RWPE2 (cell line): ENCODE measurements at regions not wholly inside any gene's neighbourhood (a gene's known extent, or its start where the extent isn't known, plus 50 kb on each side); places are given as distances from the start of the nearest gene placed in this dataset.

Experiments used
- ATAC-seq: fragments of 200-7000 bp; cut with Tn5 transposase; 3 replicates; pipeline ENCODE4 v1.9.1; 2021; ENCODE audit warnings: low read depth
- DNase-seq: peaks from one replicate; pipeline ENCODE4 v3.0.0-alpha.2; 2020; ENCODE audit warnings: low spot score
- H3K27ac ChIP-seq: fragments of 450-650 bp; 2 replicates; pipeline ENCODE4 v1.5.1; 2017; ENCODE audit warnings: mild to moderate bottlenecking; ENCODE audit not compliant: poor library complexity, severe bottlenecking
- H3K27me3 ChIP-seq: fragments of 250-450 bp; sonication (Bioruptor Pico); 2 replicates; pipeline ENCODE4 v1.5.1; 2021; ENCODE audit warnings: mild to moderate bottlenecking, moderate library complexity; ENCODE audit not compliant: insufficient read depth, poor library complexity, severe bottlenecking
- H3K36me3 ChIP-seq: fragments of 250-450 bp; sonication (Bioruptor Pico); 2 replicates; pipeline ENCODE4 v1.5.1; 2020; ENCODE audit warnings: low read depth, mild to moderate bottlenecking, moderate library complexity
- H3K4me1 ChIP-seq: fragments of 250-450 bp; sonication (Bioruptor Pico); 2 replicates; pipeline ENCODE4 v1.5.1; 2021; ENCODE audit warnings: mild to moderate bottlenecking, moderate library complexity; ENCODE audit not compliant: insufficient read depth, poor library complexity, severe bottlenecking
- H3K4me3 ChIP-seq: fragments of 250-450 bp; sonication (Bioruptor Pico); 2 replicates; pipeline ENCODE4 v1.5.1; 2021; ENCODE audit warnings: mild to moderate bottlenecking, moderate library complexity; ENCODE audit not compliant: severe bottlenecking
- H3K9me3 ChIP-seq: fragments of 250-450 bp; sonication (Bioruptor Pico); 2 replicates; pipeline ENCODE4 v1.5.1; 2021; ENCODE audit warnings: mild to moderate bottlenecking, moderate library complexity; ENCODE audit not compliant: severe bottlenecking
- TF ChIP-seq, protein P1 (sequence below): fragments of 450-650 bp; IDR thresholded peaks from one replicate; pipeline ENCODE4 v1.5.1; 2017; ENCODE audit warnings: mild to moderate bottlenecking, moderate library complexity; ENCODE audit not compliant: poor library complexity, severe bottlenecking

DNA sequence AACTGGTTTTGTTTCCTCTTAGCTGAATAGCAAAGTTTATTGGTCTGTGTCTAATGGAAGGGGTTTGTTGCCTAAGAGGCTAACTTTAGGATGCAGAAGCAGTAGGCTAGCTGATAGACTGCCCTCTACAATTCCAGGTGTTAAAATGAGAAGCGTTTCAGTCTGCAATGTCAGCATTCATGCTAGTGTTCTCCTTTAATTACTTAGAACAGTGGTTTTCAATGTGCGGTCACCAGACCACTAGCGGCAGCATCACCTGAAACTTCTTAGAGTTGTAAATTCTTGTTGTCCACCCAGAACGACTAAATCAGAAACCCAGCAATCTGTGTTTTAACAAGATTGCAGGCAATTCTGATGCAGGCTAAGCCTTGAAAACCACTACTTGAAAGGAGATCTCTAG lies 392.9 kb downstream of the IPMK start:
- Histone ChIP-seq H3K9me3 (no peaks in the 10 kb centered on the region), H3K4me3 (no peak overlapping the region), H3K27me3 (no peaks in the 10 kb centered on the region), H3K36me3 (no peaks in the 10 kb centered on the region), H3K27ac (no peak overlapping the region), H3K4me1 (no peaks in the 10 kb centered on the region)
- TF ChIP-seq, protein P1, sequence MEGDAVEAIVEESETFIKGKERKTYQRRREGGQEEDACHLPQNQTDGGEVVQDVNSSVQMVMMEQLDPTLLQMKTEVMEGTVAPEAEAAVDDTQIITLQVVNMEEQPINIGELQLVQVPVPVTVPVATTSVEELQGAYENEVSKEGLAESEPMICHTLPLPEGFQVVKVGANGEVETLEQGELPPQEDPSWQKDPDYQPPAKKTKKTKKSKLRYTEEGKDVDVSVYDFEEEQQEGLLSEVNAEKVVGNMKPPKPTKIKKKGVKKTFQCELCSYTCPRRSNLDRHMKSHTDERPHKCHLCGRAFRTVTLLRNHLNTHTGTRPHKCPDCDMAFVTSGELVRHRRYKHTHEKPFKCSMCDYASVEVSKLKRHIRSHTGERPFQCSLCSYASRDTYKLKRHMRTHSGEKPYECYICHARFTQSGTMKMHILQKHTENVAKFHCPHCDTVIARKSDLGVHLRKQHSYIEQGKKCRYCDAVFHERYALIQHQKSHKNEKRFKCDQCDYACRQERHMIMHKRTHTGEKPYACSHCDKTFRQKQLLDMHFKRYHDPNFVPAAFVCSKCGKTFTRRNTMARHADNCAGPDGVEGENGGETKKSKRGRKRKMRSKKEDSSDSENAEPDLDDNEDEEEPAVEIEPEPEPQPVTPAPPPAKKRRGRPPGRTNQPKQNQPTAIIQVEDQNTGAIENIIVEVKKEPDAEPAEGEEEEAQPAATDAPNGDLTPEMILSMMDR: no peak
- DNase-seq: no peak
- ATAC-seq: no peak

DNA sequence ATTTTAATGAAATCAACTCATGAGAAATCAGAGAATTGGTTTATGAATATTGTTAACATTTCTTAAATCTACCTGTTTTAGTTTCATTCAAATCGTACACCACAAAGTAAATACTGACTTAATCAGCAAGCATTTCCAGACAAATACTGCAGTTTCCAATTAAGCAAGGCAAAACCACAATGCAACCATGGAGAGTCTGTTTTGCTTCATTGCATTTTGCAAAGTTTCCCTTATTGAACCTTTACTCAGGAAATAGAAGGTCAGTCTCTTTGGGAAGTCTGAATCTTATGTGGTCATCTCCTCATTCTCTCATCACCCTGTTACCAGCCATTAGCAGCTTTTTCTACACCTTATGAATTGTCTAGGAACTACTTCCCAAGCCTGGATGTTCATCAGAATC lies 400.5 kb downstream of the IPMK start:
- TF ChIP-seq, protein P1: no peak
- no peak; the same call in 2 of the 3 replicates for ATAC-seq
- Histone ChIP-seq H3K27me3 (no peaks in the 10 kb centered on the region), H3K36me3 (no peaks in the 10 kb centered on the region), H3K4me1 (no peaks in the 10 kb centered on the region), H3K4me3 (no peak overlapping the region), H3K27ac (no peak overlapping the region), H3K9me3 (no peaks in the 10 kb centered on the region)
- DNase-seq: no peak

DNA sequence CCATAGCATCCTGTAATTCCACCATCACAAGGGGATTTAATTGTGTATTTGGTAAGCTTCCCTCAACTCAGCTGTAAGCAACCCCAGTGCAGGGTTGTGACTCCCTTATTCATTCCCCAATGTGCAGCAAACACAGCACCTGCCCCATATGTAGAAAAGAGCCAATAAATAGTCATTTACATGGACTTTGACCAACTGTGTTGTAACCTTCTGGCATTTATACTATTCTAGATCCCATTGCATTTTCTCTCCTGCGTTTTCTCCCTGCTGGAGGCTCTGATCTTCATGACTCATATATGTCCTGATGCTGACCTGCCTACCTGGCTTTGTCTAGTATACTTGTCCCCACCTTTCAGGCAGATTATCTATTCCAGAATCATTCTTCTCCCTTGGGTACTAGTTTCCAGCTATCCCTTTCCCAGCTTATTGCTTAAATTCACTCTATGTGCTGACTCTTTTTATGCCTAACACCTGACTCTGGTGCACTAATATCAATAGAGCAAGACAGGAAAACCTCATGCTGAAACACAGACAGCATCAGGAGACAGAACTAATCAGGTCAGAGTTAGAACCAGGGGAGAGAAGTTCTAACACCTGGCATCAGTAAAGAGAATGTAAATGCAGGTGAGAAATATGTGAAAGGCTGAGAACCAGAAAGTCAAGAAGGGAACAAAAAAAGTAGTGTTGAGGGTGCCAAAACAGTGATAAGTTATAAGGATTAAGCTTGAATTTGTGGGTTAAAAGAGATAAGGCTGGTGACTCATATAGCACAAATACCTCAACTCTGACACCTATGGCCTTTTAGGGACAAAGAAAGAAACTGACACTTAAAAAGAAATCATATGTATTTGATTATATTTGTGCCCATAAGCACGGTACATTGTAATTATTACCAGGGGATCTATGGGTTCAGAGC lies 402.7 kb downstream of the IPMK start:
- peak; percentile 59; the same call in 2 of the 3 replicates for ATAC-seq
- Histone ChIP-seq H3K27ac (no peak overlapping the region), H3K4me1 (no peaks in the 10 kb centered on the region)

DNA sequence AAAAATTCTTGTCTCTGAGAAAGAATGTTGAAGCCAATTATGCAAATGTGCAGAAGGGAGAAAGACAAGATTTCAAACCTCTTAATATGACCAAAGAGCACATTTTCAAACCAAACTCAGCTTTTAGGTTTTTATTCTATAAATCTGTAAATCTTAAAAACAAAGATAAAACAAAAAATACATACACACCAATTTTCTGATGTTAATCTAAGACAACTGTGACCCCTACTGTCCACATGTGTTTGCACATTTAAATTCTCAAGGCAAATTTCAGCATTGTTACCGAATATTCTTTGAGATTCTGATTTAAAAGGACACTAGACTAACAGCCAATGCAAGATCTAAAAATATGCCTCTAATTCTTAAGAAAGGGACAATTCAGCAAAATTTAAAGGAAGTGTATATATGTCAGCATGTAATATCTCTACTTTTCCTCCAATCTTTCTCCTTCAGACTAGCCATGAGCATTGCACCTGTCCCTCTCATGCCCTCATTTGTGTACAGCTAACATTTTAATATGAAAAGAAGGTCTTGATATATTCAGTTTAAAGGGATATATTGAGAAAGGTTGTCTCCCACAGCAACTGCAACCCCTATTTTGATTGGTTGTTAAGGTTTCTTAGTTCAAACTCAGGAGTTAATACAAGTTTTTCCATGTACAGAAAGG lies 417.9 kb downstream of the IPMK start:
- no peaks in the 10 kb centered on the region for H3K4me1 ChIP-seq
- TF ChIP-seq, protein P1: peak; percentile 76
- H3K27me3 ChIP-seq: no peaks in the 10 kb centered on the region
- ATAC-seq (no peak), DNase-seq (no peak)
- H3K4me3 ChIP-seq: no peak overlapping the region
- no peaks in the 10 kb centered on the region for H3K9me3 ChIP-seq
- H3K27ac ChIP-seq: no peak overlapping the region
- H3K36me3 ChIP-seq: no peaks in the 10 kb centered on the region

More for the DNA sequence above, 402.7 kb downstream of the IPMK start:
- no peak for DNase-seq
- TF ChIP-seq, protein P1: no peak
- Histone ChIP-seq H3K27me3 (no peaks in the 10 kb centered on the region), H3K36me3 (no peaks in the 10 kb centered on the region), H3K9me3 (no peaks in the 10 kb centered on the region), H3K4me3 (no peak overlapping the region)
